ENCODE measurements at regions not wholly inside any gene's neighbourhood (a gene's known extent, or its start where the extent isn't known, plus 50 kb on each side); places are given as distances from the start of the nearest gene placed in this dataset.

- FAIRE-seq: no peak
- TF ChIP-seq ZNF296 (CRISPR knock-in tag; conservative IDR thresholded peaks at IDR 0.05) (no peak), ZNF317 (CRISPR knock-in tag; IDR thresholded peaks at IDR 0.05) (no peak), ESRRA (CRISPR knock-in tag; IDR thresholded peaks at IDR 0.05; ENCODE audit: low read depth) (no peak), NFYB (CRISPR knock-in tag; IDR thresholded peaks at IDR 0.05) (no peak), SRY (CRISPR knock-in tag; IDR thresholded peaks at IDR 0.05) (no peak), RAD21 (CRISPR knock-in tag; IDR thresholded peaks at IDR 0.05) (no peak), SP1 (IDR thresholded peaks at IDR 0.05) (no peak), SP1 (CRISPR knock-in tag; IDR thresholded peaks at IDR 0.05) (no peak), SOX6 (IDR thresholded peaks at IDR 0.05) (no peak), SOX6 (CRISPR knock-in tag; IDR thresholded peaks at IDR 0.05) (no peak), ZNF747 (CRISPR knock-in tag; IDR thresholded peaks at IDR 0.05; ENCODE audit: borderline replicate concordance) (no peak), KDM5A (IDR thresholded peaks at IDR 0.05; ENCODE audit: borderline replicate concordance, low read length) (no peak), ZBTB7B (CRISPR knock-in tag; IDR thresholded peaks at IDR 0.05) (no peak), KLF15 (CRISPR knock-in tag; IDR thresholded peaks at IDR 0.05; ENCODE audit: borderline replicate concordance) (no peak), ZC3H4 (CRISPR knock-in tag; IDR thresholded peaks at IDR 0.05; ENCODE audit: borderline replicate concordance) (no peak), ZNF451 (CRISPR knock-in tag; IDR thresholded peaks at IDR 0.05) (no peak), ZNF792 (CRISPR knock-in tag; IDR thresholded peaks at IDR 0.05) (no peak)
- TF ChIP-seq, protein P1, sequence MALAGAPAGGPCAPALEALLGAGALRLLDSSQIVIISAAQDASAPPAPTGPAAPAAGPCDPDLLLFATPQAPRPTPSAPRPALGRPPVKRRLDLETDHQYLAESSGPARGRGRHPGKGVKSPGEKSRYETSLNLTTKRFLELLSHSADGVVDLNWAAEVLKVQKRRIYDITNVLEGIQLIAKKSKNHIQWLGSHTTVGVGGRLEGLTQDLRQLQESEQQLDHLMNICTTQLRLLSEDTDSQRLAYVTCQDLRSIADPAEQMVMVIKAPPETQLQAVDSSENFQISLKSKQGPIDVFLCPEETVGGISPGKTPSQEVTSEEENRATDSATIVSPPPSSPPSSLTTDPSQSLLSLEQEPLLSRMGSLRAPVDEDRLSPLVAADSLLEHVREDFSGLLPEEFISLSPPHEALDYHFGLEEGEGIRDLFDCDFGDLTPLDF (CRISPR knock-in tag; IDR thresholded peaks at IDR 0.05): no peak
Observed at GRCh38 chrX:125398959-125399440, 79.3 kb downstream of the TEX13C start.

More at GRCh38 chrX:125398959-125399440, 79.3 kb downstream of the TEX13C start:
- Histone ChIP-seq H3K27ac (ENCODE audit: extremely low read length, insufficient read depth, low read length) (no peak overlapping the region), H3K27me3 (ENCODE audit: control insufficient read depth in 1 of 2, insufficient read depth in 2 of 2, low read length in 2 of 2) (no peaks in the 10 kb centered on the region), H3K9ac (ENCODE audit: insufficient read depth, low read depth, low read length) (no peak overlapping the region), H3K36me3 (replicated peaks in 1 of 2; ENCODE audit: control insufficient read depth in 1 of 2, insufficient read depth in 2 of 2, low read length in 2 of 2) (no peaks in the 10 kb centered on the region), H3K79me2 (ENCODE audit: insufficient read depth, low read length) (no peaks in the 10 kb centered on the region), H3K9me3 (ENCODE audit: low read length) (no peaks in the 10 kb centered on the region), H2AFZ (ENCODE audit: low read length) (no peak overlapping the region), H3K4me1 (ENCODE audit: insufficient read depth, low read length) (no peaks in the 10 kb centered on the region), H3K4me2 (ENCODE audit: low read depth, low read length) (no peak overlapping the region), H3K4me3 (replicated peaks in 1 of 3; ENCODE audit: insufficient read depth in 1 of 3, low read depth in 2 of 3, low read length in 3 of 3) (no peak overlapping the region), H4K20me1 (ENCODE audit: insufficient read depth, low read length) (no peaks in the 10 kb centered on the region)
- WGBS (ENCODE audit: low lambda C conversion rate): 0% methylated on average over 1 of the region's 1 CpG
- ATAC-seq (no peak), DNase-seq (ENCODE audit: low spot score) (no peak)
- in situ Hi-C loops (cut with HindIII; ENCODE audit: extremely low pct_ligation_motif_present, low pct_unique_long_range_greater_than_20kb) (no loop called here), intact Hi-C loops (cut with micrococcal nuclease; ENCODE audit: unreplicated experiment) (no loop called here)
- BruUV-seq (replicated peaks): no TSS peak
- CTCF ChIA-PET (ENCODE audit: low intra/inter-chr PET ratio, low total read pairs): no interaction called here
- POLR2A ChIA-PET: no interaction called here
